ENCODE measurements at regions not wholly inside any gene's neighbourhood (a gene's known extent, or its start where the extent isn't known, plus 50 kb on each side); places are given as distances from the start of the nearest gene placed in this dataset.

DNA sequence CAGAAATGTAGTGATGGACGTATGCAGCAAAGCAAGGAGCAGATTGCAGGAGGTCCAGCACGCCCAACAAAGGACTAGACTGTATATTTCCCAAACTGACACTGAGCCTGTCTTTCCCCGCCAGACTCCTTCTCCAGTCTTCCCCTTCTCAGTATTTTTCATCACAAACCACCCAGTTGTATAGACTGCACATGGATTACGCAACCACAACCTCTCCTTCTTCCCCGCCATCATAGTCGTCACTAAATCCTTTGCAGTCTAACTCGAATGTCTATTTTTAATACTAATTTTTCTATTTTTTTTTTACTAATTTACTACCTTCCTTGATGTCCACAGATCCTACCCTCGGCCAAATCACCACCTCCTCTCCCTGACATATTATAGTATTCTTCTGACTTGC lies 105.4 kb downstream of the MTNR1A start:
- H3K4me3 ChIP-seq (ENCODE audit: low read length), result no peak overlapping the region
- DNase-seq (ENCODE audit: low read depth), result no peak
- no peak for TF ChIP-seq CTCF (conservative IDR thresholded peaks at IDR 0.05; ENCODE audit: low read length)

DNA sequence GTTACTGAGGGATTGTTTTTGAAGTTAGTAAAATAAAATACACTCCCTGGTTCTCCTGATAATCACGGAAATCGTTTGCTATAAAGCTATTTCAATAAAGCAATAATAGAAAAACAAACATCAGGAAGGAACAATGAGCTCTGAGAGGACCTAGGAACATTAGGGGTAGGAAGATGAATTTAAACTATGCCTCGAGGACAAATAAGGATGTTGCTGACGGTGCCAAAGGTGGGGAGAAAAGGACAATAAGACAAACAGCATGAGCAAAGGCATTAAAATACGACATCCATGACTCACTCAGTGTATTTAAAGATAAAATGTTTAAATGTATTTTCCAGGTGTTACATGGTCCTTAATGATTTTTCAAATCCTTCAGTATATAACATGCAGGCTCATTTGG lies 110.3 kb downstream of the MTNR1A start:
- TF ChIP-seq CTCF (conservative IDR thresholded peaks at IDR 0.05; ENCODE audit: low read length), result no peak
- H3K4me3 ChIP-seq (ENCODE audit: low read length), result no peak overlapping the region
- DNase-seq (ENCODE audit: low read depth), result no peak

- no peak overlapping the region for H3K4me3 ChIP-seq (ENCODE audit: low read length)
- no peak for TF ChIP-seq CTCF (conservative IDR thresholded peaks at IDR 0.05; ENCODE audit: low read length)
- DNase-seq (ENCODE audit: low read depth), result no peak
These were observed 113.9 kb downstream of the MTNR1A start for GRCh38 chr4:186441502-186441901.

DNA sequence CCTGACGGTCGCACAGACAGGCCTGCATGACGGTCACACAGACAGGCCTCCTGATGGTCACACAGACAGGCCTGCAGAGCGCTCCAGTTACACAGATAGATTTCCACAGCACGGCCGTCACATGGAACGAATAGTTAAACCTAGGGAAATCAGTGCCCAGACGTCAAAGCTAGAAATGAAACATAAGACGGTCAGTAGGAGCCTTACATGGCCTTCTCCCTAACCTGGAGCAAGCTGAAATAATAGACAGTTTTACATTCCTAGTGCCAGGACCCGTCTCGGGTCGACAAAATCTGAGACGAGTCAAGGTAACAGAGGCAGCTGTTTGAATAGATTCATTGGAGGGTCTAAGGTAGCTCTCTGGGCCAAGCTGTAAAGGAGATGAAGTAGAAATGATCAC lies 126.9 kb downstream of the MTNR1A start:
- no peak for DNase-seq (ENCODE audit: low read depth)
- H3K4me3 ChIP-seq (ENCODE audit: low read length), result no peak overlapping the region
- no peak for TF ChIP-seq CTCF (conservative IDR thresholded peaks at IDR 0.05; ENCODE audit: low read length)

DNA sequence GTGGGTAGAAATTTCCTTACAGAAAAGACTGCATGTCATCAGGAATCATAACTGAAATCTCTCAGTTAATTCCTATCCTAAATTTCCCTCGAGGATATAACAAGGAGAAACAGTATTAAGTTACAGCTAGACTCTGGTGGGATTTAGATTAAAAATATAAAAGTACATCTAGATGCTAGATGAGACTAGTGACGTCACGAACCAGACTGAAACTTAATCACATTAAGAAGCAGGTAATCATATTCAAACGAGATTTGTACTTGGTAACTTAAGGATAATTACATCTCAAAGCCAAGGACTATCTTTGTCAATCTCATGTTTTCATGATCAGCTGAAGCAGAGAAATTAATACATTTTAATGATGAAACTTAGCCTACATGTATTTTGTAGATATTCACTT lies 130.6 kb downstream of the MTNR1A start:
- H3K4me3 ChIP-seq (ENCODE audit: low read length), result no peak overlapping the region
- no peak for TF ChIP-seq CTCF (conservative IDR thresholded peaks at IDR 0.05; ENCODE audit: low read length)
- no peak for DNase-seq (ENCODE audit: low read depth)

DNA sequence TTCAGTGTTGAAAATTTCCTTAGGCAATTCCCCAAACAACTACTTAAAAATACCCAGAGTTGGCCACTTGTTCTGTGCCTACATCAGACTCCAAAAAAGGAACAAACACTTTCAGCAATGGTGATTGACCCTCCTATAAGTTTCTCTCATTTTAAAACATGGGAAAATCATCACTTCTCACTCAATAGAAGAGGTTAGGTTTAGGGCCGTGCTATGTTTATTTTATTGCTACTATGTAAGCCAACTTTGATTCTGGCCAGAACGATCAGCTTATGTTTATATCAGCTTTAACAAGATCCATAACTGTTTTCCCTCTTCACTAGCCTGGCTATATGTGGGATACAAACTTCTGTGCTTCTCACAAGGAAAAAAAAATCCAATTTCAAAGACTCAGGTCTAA lies 133.1 kb downstream of the MTNR1A start:
- DNase-seq (ENCODE audit: low read depth), result no peak
- no peak overlapping the region for H3K4me3 ChIP-seq (ENCODE audit: low read length)
- no peak for TF ChIP-seq CTCF (conservative IDR thresholded peaks at IDR 0.05; ENCODE audit: low read length)

- H3K4me3 ChIP-seq (ENCODE audit: low read length), result no peak overlapping the region
- no peak for TF ChIP-seq CTCF (conservative IDR thresholded peaks at IDR 0.05; ENCODE audit: low read length)
- no peak for DNase-seq (ENCODE audit: low read depth)
These were observed 138.8 kb downstream of the MTNR1A start for GRCh38 chr4:186416451-186417060.
